ENCODE measurements at regions not wholly inside any gene's neighbourhood (a gene's known extent, or its start where the extent isn't known, plus 50 kb on each side); places are given as distances from the start of the nearest gene placed in this dataset.

GRCh38 chr6:54440549-54440948 lies 132.3 kb downstream of the TINAG start:
- no peak for DNase-seq (ENCODE audit: low read depth in 3 of 3)

GRCh38 chr6:54441020-54441419 lies 132.8 kb downstream of the TINAG start:
- no peak for DNase-seq (ENCODE audit: low read depth in 3 of 3)

GRCh38 chr6:54441687-54442248 lies 133.5 kb downstream of the TINAG start:
- no peak for DNase-seq (ENCODE audit: low read depth in 3 of 3)

- no peak for DNase-seq (ENCODE audit: low read depth in 3 of 3)
Observed at GRCh38 chr6:54445207-54445606, 137.0 kb downstream of the TINAG start.

- DNase-seq (ENCODE audit: low read depth in 3 of 3), result no peak
Observed at GRCh38 chr6:54448617-54449016, 140.4 kb downstream of the TINAG start.

- no peak for DNase-seq (ENCODE audit: low read depth in 3 of 3)
Observed at GRCh38 chr6:54451516-54451915, 143.3 kb downstream of the TINAG start.

GRCh38 chr6:54463354-54464024 lies 155.2 kb downstream of the TINAG start:
- no peak for DNase-seq (ENCODE audit: low read depth in 3 of 3)

GRCh38 chr6:54465649-54466300 lies 157.5 kb downstream of the TINAG start:
- DNase-seq (ENCODE audit: low read depth in 3 of 3), result no peak

- no peak for DNase-seq (ENCODE audit: low read depth in 3 of 3)
Observed at GRCh38 chr6:54467384-54467783, 159.1 kb downstream of the TINAG start.

GRCh38 chr6:54473328-54473727 lies 165.1 kb downstream of the TINAG start:
- no peak for DNase-seq (ENCODE audit: low read depth in 3 of 3)

- no peak for DNase-seq (ENCODE audit: low read depth in 3 of 3)
Observed at GRCh38 chr6:54474898-54475297, 166.7 kb downstream of the TINAG start.

GRCh38 chr6:54481091-54481490 lies 172.8 kb downstream of the TINAG start:
- no peak for DNase-seq (ENCODE audit: low read depth in 3 of 3)

GRCh38 chr6:54491431-54491830 lies 183.2 kb downstream of the TINAG start:
- DNase-seq (ENCODE audit: low read depth in 3 of 3), result no peak

- DNase-seq (ENCODE audit: low read depth in 3 of 3), result no peak
Observed at GRCh38 chr6:54493138-54493537, 184.9 kb downstream of the TINAG start.

GRCh38 chr6:54503144-54503543 lies 194.9 kb downstream of the TINAG start:
- DNase-seq (ENCODE audit: low read depth in 3 of 3), result no peak

- DNase-seq (ENCODE audit: low read depth in 3 of 3), result no peak
Observed at GRCh38 chr6:54515013-54515412, 206.8 kb downstream of the TINAG start.

GRCh38 chr6:54515713-54516112 lies 207.5 kb downstream of the TINAG start:
- DNase-seq (ENCODE audit: low read depth in 3 of 3), result no peak

GRCh38 chr6:54516321-54516720 lies 208.1 kb downstream of the TINAG start:
- DNase-seq (ENCODE audit: low read depth in 3 of 3), result no peak

GRCh38 chr6:54519161-54519560 lies 210.9 kb downstream of the TINAG start:
- no peak for DNase-seq (ENCODE audit: low read depth in 3 of 3)

GRCh38 chr6:54525731-54526130 lies 217.5 kb downstream of the TINAG start:
- DNase-seq (ENCODE audit: low read depth in 3 of 3), result no peak

GRCh38 chr6:54533567-54533966 lies 225.3 kb downstream of the TINAG start:
- DNase-seq (ENCODE audit: low read depth in 3 of 3), result no peak

GRCh38 chr6:54535568-54535967 lies 227.3 kb downstream of the TINAG start:
- no peak for DNase-seq (ENCODE audit: low read depth in 3 of 3)

- DNase-seq (ENCODE audit: low read depth in 3 of 3), result no peak
Observed at GRCh38 chr6:54541541-54541940, 233.3 kb downstream of the TINAG start.
